ENCODE measurements at regions not wholly inside any gene's neighbourhood (a gene's known extent, or its start where the extent isn't known, plus 50 kb on each side); places are given as distances from the start of the nearest gene placed in this dataset.

- DNase-seq, result no peak
These were observed 110.7 kb upstream of the SPRY2 start for GRCh38 chr13:80451641-80452040.

GRCh38 chr13:80450386-80450785, 109.5 kb upstream of the SPRY2 start:
- DNase-seq, result no peak

DNA sequence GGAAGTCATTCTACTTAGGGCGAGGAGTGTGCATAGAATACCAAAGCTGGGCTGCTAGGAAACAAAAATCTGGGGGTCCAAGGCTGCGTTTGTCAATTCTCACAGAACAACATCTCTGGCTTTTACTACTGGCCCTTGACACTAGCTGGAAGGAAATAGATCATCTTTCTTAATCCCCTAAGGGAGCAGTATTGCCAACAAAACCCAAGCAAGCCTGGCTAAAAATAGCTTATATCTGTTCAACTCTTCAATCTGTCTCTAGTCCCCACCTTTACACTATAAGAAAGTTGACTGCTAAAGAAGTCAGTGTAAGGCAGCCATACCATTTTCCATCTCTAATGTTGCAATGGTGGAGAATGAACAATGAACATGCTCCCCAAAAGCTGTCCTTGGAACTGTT, 107.8 kb upstream of the SPRY2 start:
- DNase-seq, result no peak

DNA sequence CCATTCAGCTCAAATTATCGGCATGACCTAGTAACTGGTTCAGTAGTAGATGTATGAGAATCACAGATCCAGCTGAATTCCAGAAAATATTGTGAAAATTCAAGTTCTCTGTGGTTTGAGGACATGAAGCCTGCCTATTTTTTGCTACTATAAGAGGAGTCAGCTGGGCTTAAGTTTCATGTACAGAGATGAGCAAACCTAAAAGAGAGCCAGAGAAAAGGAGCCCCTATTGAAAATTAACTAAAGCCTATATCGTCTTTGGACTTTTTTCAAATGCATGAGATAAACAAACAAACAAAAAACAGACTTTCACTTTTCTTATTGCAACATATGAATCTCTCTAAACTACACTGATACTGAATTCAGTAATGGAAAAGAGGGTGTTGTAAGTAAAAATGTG, 106.8 kb upstream of the SPRY2 start:
- no peak for DNase-seq

- DNase-seq, result no peak
These were observed 103.5 kb upstream of the SPRY2 start for GRCh38 chr13:80444240-80445015.

GRCh38 chr13:80442609-80443008, 101.7 kb upstream of the SPRY2 start:
- no peak for DNase-seq

DNA sequence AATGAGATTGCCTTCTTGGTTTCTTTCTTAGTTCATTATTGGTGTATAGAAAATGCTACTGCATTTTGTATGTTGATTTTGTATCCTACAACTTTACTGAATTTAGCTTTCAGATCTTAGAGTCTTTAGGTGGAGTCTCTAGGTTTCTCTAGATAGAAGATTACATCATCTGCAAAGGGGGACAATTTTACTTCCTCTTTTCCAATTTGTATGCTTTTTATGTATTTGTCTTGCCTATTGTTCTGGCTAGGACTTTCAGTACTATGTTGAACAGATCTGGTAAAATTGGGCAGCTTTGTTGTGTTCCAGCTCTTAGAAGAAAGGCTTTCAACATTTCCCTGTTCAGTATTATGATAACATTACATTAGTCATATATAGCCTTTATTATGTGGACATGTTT, 101.0 kb upstream of the SPRY2 start:
- DNase-seq, result no peak

DNA sequence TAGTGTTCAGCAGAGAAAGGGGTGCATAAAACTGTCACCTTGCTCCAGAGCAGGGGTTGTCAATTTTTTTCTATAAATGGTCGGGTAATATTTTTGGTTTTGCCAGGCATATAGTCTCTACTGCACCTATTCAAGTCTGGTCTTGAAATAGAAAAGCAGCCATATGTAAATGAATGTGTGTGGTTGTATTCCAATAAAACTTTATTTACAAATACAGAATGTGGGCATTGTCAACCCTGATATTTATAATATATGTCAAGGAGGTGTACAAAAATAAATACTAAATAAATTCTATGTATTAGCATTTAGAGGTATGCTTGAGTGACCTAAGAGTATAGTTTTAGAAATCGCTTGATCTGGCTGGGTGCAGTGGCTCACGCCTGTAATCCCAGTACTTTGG, 97.6 kb upstream of the SPRY2 start:
- no peak for DNase-seq

DNA sequence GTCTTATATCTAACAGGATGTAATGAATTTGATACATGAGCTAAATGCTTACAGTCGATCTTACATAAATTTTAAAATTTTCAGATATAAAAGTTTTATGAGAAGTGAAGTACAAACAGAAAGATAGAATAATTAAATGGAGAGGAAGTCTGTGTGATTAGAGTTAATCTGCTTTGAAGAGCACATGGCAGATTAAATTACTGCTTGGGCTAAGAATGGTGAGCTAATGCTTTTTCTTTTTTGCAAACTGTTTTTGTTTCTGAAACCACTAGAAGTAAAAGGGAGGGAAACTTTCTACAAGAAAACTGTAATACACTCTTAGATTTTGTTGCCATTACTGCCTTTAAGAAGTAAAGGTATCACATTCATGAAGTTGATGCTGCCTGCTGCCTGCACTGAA, 96.3 kb upstream of the SPRY2 start:
- DNase-seq, result no peak

GRCh38 chr13:80436571-80437169, 95.7 kb upstream of the SPRY2 start:
- DNase-seq, result no peak

DNA sequence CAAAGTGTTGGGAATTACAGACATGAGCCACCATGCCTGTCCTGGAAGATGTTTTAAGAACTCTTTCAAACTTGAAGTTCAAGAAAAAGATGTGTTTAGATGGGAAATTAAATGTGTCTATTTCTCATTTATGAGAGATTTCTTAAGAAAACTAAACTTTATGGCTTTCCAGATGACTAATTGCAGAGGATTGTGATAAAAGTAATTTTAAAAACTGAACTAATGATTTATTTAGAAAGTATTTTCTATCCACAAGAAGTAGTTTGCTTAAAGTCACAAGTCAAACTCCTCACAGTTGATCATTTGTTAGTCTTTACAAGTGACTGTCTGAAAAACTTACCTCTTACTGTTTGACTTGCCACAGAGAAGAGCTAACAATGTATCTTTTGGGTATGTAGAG, 89.6 kb upstream of the SPRY2 start:
- DNase-seq, result no peak

- DNase-seq, result no peak
These were observed 87.6 kb upstream of the SPRY2 start for GRCh38 chr13:80428349-80429096.

DNA sequence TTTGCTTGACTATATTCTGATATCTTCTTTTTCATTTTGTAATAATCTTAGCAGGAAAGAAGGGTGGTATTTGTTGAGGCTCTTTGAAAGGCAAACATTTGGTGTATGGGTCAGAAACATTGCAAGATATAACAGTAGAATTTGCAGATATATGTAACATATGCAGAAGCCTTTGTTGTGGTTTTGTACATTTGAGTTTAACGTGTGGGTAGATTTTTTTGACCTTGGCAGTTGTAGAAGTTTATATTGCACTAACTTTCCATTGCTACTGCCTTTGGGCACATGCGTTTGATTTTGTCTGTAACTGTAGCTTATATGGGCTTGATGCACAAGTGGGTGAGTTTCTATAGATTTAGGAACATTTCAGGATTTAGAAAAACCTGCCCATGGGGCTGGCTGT, 78.5 kb upstream of the SPRY2 start:
- no peak for DNase-seq

- DNase-seq, result no peak
These were observed 72.7 kb upstream of the SPRY2 start for GRCh38 chr13:80413611-80414010.

DNA sequence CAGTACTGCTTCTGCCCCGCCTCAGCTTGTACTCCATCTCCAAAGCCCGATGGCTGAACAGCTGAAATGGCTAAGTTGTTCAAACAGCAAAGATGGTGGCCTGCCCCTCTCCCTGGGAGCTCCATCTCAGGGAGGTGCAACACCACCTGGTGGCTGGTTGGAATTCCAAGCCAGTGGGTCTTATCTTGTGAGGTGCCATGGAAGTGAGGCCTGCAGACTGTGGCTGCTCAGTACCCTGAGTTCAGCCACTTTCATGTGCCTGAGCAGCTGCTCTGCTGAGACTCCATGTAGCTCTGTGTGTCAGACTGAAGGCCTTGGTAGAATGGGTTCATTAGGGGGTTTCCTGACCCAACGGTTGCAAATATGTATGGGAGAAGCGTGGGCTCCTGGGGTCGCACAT, 67.3 kb upstream of the SPRY2 start:
- no peak for DNase-seq

DNA sequence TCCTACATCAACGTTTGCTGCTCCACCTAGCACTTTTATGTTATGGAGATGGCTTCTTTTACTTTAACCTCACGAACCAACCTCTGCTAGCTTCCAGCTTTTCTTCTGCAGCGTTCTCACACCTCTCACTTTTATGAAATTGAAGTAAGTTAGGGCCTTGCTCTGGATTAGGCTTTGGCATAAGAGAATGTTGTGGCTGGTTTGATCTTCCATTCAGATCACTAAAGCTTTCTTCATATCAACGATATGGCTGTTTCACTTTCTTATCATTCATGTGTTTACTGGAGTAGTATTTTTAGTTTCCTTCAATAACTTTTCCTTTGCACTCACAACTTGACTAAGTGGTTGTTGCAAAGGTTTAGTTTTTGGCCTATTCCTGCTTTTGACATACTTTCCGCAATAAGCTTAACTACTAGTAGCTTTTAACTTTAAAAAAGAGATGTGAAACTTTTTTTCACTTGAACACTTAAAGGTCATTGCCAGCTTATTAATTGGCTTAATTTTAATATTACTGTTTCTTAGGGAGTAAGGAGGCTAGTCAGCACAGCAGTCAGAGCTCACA, 60.0 kb upstream of the SPRY2 start:
- DNase-seq, result no peak

GRCh38 chr13:80400164-80400864, 59.4 kb upstream of the SPRY2 start:
- DNase-seq, result no peak

- no peak for DNase-seq
These were observed 58.6 kb upstream of the SPRY2 start for GRCh38 chr13:80399340-80400163.
